Mesodermal cell (in vitro differentiated cells): ENCODE measurements at regions not wholly inside any gene's neighbourhood (a gene's known extent, or its start where the extent isn't known, plus 50 kb on each side); places are given as distances from the start of the nearest gene placed in this dataset.
A peak's percentile ranks its signal among the peaks of the same experiment; 100 is the strongest.

ENCODE experiments used
- H3K27ac ChIP-seq: 2 replicates; pipeline ENCODE4 v1.7.0; 2013; ENCODE audit warnings: mild to moderate bottlenecking, low read depth, low read length, moderate library complexity; ENCODE audit not compliant: severe bottlenecking
- H3K36me3 ChIP-seq: 2 replicates; pipeline ENCODE4 v1.7.1; 2013; ENCODE audit warnings: mild to moderate bottlenecking, low read length, moderate library complexity; ENCODE audit not compliant: control insufficient read depth, insufficient read depth
- H3K4me1 ChIP-seq: one replicate; pipeline ENCODE4 v1.7.1; 2013; ENCODE audit warnings: mild to moderate bottlenecking, low read length; ENCODE audit not compliant: insufficient read depth, control insufficient read depth, poor library complexity, severe bottlenecking
- H3K4me3 ChIP-seq: 2 replicates; pipeline ENCODE4 v1.7.0; 2013; ENCODE audit warnings: low read length, control low read depth, mild to moderate bottlenecking; ENCODE audit not compliant: insufficient read depth, poor library complexity, severe bottlenecking; ENCODE audit errors: extremely low read depth
- H3K9me3 ChIP-seq: 2 replicates; pipeline ENCODE4 v1.7.1; 2013; ENCODE audit warnings: mild to moderate bottlenecking, low read length, moderate library complexity; ENCODE audit not compliant: control insufficient read depth
- WGBS, 2 experiments: methylation state at CpG; one replicate each; pipeline ENCODE4 v1.1.5; 2013; ENCODE audit warnings: missing lambda C conversion rate in 2 of 2; ENCODE audit not compliant: insufficient coverage in 2 of 2; 5-methylcytosine and 5-hydroxymethylcytosine counted together

DNA sequence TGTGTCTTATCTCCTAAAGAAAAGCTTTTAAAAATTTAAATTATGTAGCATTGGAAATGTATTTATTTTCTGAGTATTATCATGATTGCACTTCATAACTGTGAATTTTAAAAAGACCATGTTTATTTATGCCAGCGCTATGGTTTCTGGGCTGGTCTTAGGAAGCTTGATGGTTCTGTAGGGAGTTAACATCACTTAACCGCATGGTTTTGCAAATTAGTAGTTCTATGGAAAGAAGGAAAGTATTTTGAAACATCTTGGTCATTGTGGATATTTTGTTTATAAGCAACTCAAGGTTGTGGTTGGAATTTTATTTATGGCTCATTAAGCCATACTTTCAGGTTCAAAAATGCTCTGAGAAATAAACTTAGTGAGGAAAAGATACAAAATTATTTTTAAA lies 549.4 kb downstream of the STK39 start:
- Histone ChIP-seq H3K36me3 (no peaks in the 10 kb centered on the region), H3K4me3 (no peak overlapping the region), H3K4me1 (no peaks in the 10 kb centered on the region), H3K9me3 (no peaks in the 10 kb centered on the region), H3K27ac (no peak overlapping the region)
- 81 to 100% methylated on average over 2 of the region's 2 CpGs for WGBS, 2 experiments

DNA sequence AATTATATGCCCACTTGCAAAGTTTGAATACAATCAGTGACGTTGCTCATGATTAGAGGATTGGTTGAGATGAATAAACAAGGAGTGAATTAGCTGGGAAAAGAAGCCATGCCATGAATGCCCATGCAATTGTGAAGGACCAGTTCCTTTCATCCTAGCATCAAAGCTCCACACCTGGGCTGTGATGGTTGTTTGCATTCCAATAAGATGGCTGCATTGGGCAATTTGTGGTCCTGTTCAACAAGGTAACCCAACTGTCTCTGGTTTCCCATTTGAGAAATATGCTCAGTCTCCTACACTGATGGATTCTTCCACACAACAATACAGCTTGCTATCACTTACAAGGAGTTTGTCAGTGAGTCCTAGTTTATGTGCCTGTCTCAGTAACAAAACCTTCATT lies 550.2 kb downstream of the STK39 start:
- H3K36me3 ChIP-seq = no peaks in the 10 kb centered on the region
- 100% methylated on average over 1 of the region's 1 CpG; no CpG with 5 or more reads in 1 of the 2 experiments for WGBS, 2 experiments
- H3K9me3 ChIP-seq = no peaks in the 10 kb centered on the region
- H3K4me3 ChIP-seq = no peak overlapping the region
- H3K27ac ChIP-seq = no peak overlapping the region
- no peaks in the 10 kb centered on the region for H3K4me1 ChIP-seq

DNA sequence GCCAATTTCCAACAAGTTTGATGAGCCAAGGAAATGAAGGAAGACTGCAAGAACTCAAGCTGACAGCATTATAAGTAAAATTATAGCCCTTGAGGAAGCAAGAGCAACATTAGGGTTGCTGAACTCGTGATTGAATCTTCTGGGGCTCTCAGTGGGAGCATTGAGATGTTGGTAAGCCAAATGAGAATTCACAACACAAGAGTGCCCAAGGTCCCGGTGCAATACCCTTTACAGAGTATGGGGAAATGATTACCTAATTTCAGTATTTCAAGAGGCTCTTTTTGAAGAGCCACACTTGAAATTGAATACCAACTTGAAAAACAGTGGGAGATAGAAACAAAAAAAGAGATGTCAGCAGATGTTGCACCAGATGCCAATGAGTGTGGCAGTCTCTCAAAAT lies 554.5 kb downstream of the STK39 start:
- Histone ChIP-seq H3K27ac (no peak overlapping the region), H3K9me3 (peaks cover 12% of the 10 kb centered on the region), H3K4me1 (no peaks in the 10 kb centered on the region), H3K36me3 (no peaks in the 10 kb centered on the region), H3K4me3 (no peak overlapping the region)
- 88 to 100% methylated on average over 1 to 2 of the region's 2 CpGs for WGBS, 2 experiments

DNA sequence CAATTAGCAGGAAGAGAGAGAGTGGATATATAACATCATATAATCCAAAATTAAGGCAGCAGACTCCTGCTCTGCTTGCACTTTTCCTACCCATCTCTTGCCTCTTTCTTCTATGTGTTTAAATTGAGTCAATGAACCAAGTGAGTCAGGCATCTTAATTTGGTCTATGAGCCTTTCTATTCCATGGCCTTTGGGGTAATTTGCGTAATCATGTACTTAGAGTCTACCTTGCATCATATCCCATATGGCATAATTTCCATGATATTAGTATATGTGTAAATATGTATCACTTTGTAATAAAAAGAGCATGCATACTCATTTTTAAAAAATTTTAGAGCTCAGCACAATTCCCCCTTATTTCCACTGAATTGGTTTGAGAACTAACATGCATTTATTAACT lies 555.2 kb downstream of the STK39 start:
- Histone ChIP-seq H3K36me3 (no peaks in the 10 kb centered on the region), H3K4me3 (no peak overlapping the region), H3K9me3 (peaks cover 12% of the 10 kb centered on the region), H3K27ac (no peak overlapping the region), H3K4me1 (no peaks in the 10 kb centered on the region)
- WGBS, 2 experiments = no CpG with 5 or more reads among the region's 1 CpG

DNA sequence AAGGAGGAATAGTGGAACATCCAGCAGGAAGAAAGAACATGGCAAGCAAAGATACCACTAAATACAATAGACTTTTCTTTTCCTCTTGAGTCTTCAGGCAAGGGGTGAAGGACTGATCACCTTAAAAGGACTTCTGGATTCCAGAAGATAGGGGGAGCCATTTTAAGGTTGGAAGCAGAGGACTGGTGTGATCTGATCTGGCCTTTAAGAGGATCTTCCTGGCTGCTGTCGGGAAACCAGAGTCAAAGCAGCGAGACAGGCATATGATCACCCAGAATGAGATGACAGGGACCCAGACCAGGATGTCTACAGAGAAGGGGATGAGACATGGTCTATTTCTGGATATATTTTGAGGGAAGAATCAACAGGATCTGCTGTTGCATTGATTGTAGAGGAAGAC lies 558.0 kb downstream of the STK39 start:
- H3K27ac ChIP-seq = no peak overlapping the region
- peaks cover 12% of the 10 kb centered on the region for H3K9me3 ChIP-seq
- no peaks in the 10 kb centered on the region for H3K4me1 ChIP-seq
- no peak overlapping the region for H3K4me3 ChIP-seq
- no peaks in the 10 kb centered on the region for H3K36me3 ChIP-seq
- WGBS, 2 experiments = 83 to 92% methylated on average over 2 of the region's 2 CpGs

DNA sequence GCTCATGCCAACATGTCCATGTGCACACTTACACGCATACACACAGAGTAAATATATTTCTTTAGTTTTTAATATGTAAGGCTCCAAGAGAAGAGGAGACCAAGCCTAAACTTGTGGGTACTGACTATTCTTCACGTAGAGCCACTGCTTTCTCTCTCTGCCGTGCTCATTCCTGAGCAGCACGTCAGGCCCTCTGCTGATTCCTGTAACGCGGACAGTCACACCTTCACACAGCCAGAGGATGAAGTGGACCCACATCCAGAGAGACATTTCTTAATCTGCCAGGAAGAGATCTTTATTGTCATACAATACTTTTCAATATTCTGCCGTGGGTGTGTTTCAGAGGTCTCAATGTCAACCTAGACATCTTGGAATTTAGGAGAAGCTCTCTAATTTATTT lies 560.7 kb downstream of the STK39 start:
- H3K4me3 ChIP-seq = no peak overlapping the region
- 86 to 91% methylated on average over 4 to 5 of the region's 7 CpGs for WGBS, 2 experiments
- H3K36me3 ChIP-seq = no peaks in the 10 kb centered on the region
- H3K4me1 ChIP-seq = no peaks in the 10 kb centered on the region
- H3K9me3 ChIP-seq = peaks cover 12% of the 10 kb centered on the region
- no peak overlapping the region for H3K27ac ChIP-seq

DNA sequence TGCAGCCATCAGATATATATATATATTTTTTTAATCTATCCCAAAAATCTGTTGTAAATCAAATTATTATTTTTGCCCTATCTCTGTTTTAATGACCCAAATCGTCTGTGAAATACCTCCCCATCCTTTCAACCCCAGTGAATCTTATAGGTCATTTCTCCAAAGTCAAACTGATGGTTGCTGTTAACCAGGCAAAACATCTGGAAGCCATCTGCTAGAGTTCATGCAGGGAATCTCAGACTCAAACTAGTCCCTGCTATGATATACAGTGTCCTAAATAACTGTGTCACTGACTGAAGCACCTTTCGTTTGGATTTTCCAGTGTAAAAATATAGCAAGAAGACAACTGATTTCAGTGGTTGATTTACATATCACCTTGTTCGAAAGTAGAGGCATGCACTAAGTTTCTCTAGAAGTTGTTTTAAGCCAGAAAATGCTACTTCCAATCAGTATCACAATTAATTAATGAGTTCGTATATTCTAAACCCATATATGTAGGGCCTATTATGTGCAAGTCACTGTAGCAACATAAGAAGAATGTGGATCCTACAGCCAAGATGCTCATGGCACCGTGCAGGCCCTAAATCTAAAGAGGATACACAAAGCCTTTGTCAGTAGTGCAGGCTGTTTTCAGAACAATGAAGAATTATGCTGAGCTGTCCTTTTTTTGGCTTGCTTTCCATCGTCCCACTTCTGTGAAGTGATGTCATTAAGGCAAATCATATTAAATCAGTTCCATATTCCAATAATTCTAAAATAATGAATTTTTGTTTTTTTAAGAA lies 566.0 kb downstream of the STK39 start:
- whole genome bisulfite sequencing, 2 experiments = 72 to 85% methylated on average over 2 to 3 of the region's 6 CpGs
- Histone ChIP-seq H3K4me3 (no peak overlapping the region), H3K9me3 (no peaks in the 10 kb centered on the region), H3K36me3 (no peaks in the 10 kb centered on the region), H3K4me1 (no peaks in the 10 kb centered on the region), H3K27ac (peak overlapping the region; percentile 23)

DNA sequence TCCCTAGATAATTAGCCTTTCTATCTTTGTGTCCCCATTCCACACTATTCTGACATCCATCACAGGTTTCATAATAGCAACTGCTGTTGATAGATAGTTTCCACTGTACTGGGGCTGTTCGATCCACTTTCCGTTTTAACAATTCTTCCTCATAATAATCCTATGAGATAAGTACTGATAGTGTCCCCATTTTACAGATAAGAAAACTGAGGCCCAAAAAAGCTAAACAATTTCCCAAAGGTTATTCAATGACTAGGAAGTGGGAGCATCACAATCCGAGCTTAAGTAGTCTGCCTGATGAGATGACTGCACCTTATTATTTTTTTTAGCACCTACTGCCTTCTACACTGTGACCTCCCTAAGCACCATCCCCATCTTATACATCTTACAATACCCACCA lies 569.2 kb downstream of the STK39 start:
- no peaks in the 10 kb centered on the region for H3K9me3 ChIP-seq
- no CpG with 5 or more reads among the region's 3 CpGs for WGBS, 2 experiments
- no peaks in the 10 kb centered on the region for H3K4me1 ChIP-seq
- H3K4me3 ChIP-seq = no peak overlapping the region
- no peaks in the 10 kb centered on the region for H3K36me3 ChIP-seq
- no peak overlapping the region for H3K27ac ChIP-seq

DNA sequence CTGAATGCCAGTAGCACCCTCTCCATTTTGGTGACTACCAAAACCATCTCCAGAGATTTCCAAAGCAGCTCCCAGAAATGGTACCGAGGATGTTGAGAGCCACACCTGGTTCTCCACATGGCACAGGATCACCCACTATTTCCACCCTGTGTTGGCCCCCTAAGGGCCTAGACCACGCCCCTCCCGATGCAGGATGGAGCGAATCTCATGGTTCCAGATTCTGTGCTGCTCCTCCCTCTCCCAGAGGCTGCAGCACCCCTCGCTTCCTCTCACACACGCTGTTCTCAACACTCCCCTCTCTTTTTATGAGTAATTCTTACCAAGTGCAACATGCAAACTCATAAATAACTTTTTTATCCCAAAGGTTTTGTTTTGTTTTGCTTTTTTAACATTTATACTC lies 571.5 kb downstream of the STK39 start:
- Histone ChIP-seq H3K9me3 (no peaks in the 10 kb centered on the region), H3K4me1 (no peaks in the 10 kb centered on the region), H3K27ac (no peak overlapping the region), H3K4me3 (no peak overlapping the region), H3K36me3 (no peaks in the 10 kb centered on the region)
- WGBS, 2 experiments = 98 to 100% methylated on average over 5 of the region's 6 CpGs

DNA sequence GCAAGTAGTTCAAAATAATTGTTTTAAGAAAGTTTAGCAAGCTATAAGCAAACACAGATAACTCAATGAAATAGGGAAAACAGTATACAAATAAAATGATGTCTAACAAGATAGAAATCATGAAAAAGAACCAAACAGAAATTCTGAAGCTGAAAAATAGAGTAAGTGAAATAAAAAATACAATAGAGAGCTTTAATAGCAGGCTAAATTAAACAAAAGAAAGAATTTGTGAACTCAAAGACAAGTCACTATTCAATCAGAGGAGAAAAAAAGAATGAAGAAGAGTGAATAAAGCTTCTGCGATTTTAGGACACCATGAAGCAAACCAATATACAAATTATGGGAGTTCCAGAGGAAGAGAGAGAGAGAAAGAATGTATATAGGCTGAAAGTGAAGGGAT lies 576.8 kb downstream of the STK39 start:
- no CpG with 5 or more reads among the region's 1 CpG for WGBS, 2 experiments
- Histone ChIP-seq H3K27ac (no peak overlapping the region), H3K4me1 (no peaks in the 10 kb centered on the region), H3K4me3 (no peak overlapping the region), H3K9me3 (peaks cover 9% of the 10 kb centered on the region), H3K36me3 (no peaks in the 10 kb centered on the region)

DNA sequence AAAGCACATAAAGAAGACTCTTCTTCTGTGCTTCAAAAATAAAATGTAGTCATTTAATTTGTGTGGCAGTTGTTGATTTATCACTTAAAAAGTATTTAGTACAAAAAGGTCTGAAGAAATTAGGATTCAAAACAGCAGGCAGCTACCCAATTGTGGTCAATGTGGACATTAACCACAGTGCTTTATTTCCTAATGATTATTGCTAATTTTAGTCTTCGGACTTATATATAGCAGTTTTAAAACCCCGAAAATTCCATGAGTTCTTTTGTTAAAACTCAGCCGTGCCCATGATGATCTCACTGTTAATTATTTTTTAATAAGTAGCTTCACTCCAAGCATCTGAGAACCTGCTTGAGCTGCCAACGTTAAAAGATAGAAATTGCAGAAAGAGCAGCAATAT lies 594.3 kb downstream of the STK39 start:
- H3K27ac ChIP-seq = no peak overlapping the region
- H3K4me1 ChIP-seq = no peaks in the 10 kb centered on the region
- no peak overlapping the region for H3K4me3 ChIP-seq
- no peaks in the 10 kb centered on the region for H3K9me3 ChIP-seq
- WGBS, 2 experiments = 100% methylated on average over 1 of the region's 4 CpGs; no CpG with 5 or more reads in 1 of the 2 experiments
- no peaks in the 10 kb centered on the region for H3K36me3 ChIP-seq
